ENCODE measurements at regions not wholly inside any gene's neighbourhood (a gene's known extent, or its start where the extent isn't known, plus 50 kb on each side); places are given as distances from the start of the nearest gene placed in this dataset.
"Not testable (repeated sequence)": the region's sequence is repeated elsewhere in the genome, so short reads cannot be mapped to it uniquely, and the experiment has no call there.

DNA sequence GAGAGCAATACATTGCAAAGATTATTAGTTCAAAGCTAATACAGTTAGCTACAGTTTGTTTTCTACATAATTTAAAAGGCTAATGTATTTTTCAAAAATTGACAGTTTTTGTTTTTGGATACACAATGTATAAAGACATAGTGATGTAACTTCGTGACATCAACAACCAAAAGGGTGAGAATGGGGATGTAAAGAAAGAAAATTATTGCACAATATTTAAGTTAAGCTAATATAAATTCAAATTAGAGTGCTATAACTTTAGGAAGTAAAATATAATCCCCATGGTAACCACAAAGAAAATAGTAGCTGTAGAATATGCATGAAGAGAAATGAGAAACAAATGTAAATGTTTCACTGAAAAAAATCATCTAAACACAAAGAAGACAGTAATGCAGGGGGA is 334.4 kb upstream of the DEPDC1 start:
- 0% methylated on average over 1 of the region's 1 CpG for WGBS, 2 donors
- ATAC-seq (no peak), FAIRE-seq (no peak), DNase-seq (no peak)
- Histone ChIP-seq H3K27me3 (no peaks in the 10 kb centered on the region), H3K27ac (no peak overlapping the region), H3K4me1 (no peaks in the 10 kb centered on the region), H3K36me3 (no peaks in the 10 kb centered on the region), H3K4me3 (no peak overlapping the region), H3K9me3 (peaks cover 0 to 3% (median 0%) of the 10 kb centered on the region in 4 donors)
- TF ChIP-seq, protein P1, sequence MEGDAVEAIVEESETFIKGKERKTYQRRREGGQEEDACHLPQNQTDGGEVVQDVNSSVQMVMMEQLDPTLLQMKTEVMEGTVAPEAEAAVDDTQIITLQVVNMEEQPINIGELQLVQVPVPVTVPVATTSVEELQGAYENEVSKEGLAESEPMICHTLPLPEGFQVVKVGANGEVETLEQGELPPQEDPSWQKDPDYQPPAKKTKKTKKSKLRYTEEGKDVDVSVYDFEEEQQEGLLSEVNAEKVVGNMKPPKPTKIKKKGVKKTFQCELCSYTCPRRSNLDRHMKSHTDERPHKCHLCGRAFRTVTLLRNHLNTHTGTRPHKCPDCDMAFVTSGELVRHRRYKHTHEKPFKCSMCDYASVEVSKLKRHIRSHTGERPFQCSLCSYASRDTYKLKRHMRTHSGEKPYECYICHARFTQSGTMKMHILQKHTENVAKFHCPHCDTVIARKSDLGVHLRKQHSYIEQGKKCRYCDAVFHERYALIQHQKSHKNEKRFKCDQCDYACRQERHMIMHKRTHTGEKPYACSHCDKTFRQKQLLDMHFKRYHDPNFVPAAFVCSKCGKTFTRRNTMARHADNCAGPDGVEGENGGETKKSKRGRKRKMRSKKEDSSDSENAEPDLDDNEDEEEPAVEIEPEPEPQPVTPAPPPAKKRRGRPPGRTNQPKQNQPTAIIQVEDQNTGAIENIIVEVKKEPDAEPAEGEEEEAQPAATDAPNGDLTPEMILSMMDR (IDR thresholded peaks at IDR 0.05), result no peak
- intact Hi-C loops (cut with DNase I), result no loop called here

DNA sequence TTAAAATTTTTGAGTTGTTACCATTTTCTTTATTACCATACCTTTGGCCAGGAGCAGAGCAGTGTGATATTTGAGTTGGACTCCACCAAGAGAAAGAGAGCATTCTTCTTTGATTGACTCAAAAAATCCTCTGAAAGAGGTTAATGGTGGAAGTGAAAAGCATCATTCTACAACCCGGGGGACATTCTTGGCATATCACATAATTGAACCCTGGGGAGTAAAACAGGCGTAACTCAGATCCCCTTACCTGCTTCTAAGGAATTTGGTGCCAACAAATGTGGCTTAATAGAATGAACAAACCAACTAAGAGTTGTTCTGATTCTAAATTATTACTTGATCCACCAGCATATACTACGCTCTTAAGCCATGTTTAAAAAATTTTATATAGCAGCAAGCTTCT is 351.1 kb upstream of the DEPDC1 start:
- intact Hi-C loops (cut with DNase I), result no loop called here
- H3K4me3 ChIP-seq, result no peak overlapping the region
- ATAC-seq (no peak), FAIRE-seq (no peak), DNase-seq (no peak)
- H3K9me3 ChIP-seq, result no peaks in the 10 kb centered on the region
- 57 to 67% methylated on average over 3 of the region's 3 CpGs for WGBS, 2 donors
- no peaks in the 10 kb centered on the region for H3K27me3 ChIP-seq
- no peaks in the 10 kb centered on the region for H3K4me1 ChIP-seq
- H3K27ac ChIP-seq, result no peak overlapping the region
- TF ChIP-seq, protein P1 (IDR thresholded peaks at IDR 0.05), result no peak
- H3K36me3 ChIP-seq, result no peaks in the 10 kb centered on the region

DNA sequence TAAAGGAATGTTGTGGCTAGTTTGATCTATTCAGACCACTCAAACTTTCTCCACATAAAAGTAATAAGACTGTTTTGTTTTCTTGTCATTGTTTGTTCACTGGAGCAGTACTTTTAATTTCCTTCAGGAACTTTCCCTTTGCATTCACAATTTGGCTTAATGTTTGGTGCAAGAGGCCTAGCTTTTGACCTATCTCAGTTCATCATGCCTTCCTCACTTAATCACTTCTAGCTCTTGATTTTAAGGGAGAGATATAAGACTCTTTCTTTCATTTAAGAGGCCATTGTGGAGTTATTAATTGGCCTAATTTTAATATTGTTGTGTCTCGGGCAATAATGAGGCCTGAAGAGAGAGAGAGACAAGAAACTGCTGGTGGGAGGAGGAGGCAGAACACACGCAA is 371.7 kb upstream of the DEPDC1 start:
- WGBS, 2 donors, result 65 to 73% methylated on average over 2 of the region's 2 CpGs
- no peak for ATAC-seq
- no peaks in the 10 kb centered on the region for H3K4me1 ChIP-seq
- no peaks in the 10 kb centered on the region for H3K27me3 ChIP-seq
- H3K36me3 ChIP-seq, result no peaks in the 10 kb centered on the region
- no peak for FAIRE-seq
- H3K9me3 ChIP-seq, result no peaks in the 10 kb centered on the region
- H3K27ac ChIP-seq, result no peak overlapping the region
- no peak overlapping the region for H3K4me3 ChIP-seq
- TF ChIP-seq, protein P1 (IDR thresholded peaks at IDR 0.05), result no peak
- intact Hi-C loops (cut with DNase I), result no loop called here
- no peak for DNase-seq

DNA sequence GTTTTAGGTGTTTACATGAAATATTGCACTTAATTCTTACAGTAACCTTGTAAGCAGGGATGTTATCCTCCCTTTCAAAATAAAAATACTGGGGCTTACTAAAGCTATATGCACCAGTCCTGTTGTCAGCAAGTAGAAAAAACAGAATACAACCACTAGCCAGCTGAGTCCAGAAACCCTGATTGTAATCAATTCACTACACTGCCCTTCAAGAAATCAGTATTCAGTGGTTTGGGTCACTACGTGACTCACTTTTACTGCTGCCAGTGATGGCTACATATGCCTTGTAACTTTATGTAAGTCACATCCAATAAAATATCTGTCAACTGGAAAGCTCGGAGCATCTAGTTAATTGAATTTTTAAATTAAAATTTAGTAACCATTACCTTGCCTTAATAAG is 376.3 kb upstream of the DEPDC1 start:
- no peaks in the 10 kb centered on the region for H3K4me1 ChIP-seq
- no peaks in the 10 kb centered on the region for H3K27me3 ChIP-seq
- H3K4me3 ChIP-seq, result no peak overlapping the region
- DNase-seq (no peak), FAIRE-seq (no peak), ATAC-seq (no peak)
- WGBS, 2 donors, result 40 to 47% methylated on average over 2 of the region's 2 CpGs
- no peaks in the 10 kb centered on the region for H3K36me3 ChIP-seq
- intact Hi-C loops (cut with DNase I), result no loop called here
- no peaks in the 10 kb centered on the region for H3K9me3 ChIP-seq
- H3K27ac ChIP-seq, result no peak overlapping the region
- TF ChIP-seq, protein P1 (IDR thresholded peaks at IDR 0.05), result no peak

DNA sequence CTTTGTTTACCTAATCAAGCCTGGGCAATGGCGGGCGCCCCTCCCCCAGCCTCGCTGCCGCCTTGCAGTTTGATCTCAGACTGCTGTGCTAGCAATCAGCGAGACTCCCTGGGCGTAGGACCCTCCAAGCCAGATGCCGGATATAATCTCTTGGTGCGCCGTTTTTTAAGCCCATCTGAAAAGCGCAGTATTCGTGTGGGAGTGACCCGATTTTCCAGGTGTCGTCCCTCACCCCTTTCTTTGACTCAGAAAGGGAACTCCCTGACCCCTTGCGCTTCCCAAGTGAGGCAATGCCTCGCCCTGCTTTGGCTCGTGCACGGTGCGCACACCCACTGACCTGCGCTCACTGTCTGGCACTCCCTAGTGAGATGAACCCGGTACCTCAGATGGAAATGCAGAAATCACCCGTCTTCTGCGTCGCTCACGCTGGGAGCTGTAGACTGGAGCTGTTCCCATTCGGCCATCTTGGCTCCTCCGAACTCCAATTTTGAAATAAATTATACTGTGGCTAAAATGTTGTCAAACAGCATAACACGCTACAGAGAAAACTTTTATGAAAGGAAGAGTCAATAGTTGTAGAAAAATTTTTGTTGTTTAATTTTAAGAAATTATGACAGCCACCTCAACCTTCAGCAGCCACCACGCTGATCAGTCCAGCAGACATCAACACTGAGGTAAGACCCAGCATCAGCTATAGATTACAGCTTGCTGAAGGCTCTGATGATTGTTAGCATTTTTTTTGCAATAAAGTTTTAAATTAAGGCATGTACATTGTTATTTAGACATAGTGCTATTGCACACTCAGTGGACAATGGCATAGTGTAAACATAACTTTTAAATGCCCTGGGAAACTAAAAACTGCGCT is 384.7 kb upstream of the DEPDC1 start:
- FAIRE-seq; intact Hi-C loops (cut with DNase I); ATAC-seq; H3K9me3 ChIP-seq; H3K27ac ChIP-seq; H3K4me3 ChIP-seq; H3K27me3 ChIP-seq; H3K36me3 ChIP-seq; DNase-seq; H3K4me1 ChIP-seq: not testable (repeated sequence)
- WGBS, 2 donors, result 75 to 79% methylated on average over 20 to 27 of the region's 29 CpGs

All from pancreas (tissue), 10 donors.